ENCODE measurements at regions not wholly inside any gene's neighbourhood (a gene's known extent, or its start where the extent isn't known, plus 50 kb on each side); places are given as distances from the start of the nearest gene placed in this dataset.

DNA sequence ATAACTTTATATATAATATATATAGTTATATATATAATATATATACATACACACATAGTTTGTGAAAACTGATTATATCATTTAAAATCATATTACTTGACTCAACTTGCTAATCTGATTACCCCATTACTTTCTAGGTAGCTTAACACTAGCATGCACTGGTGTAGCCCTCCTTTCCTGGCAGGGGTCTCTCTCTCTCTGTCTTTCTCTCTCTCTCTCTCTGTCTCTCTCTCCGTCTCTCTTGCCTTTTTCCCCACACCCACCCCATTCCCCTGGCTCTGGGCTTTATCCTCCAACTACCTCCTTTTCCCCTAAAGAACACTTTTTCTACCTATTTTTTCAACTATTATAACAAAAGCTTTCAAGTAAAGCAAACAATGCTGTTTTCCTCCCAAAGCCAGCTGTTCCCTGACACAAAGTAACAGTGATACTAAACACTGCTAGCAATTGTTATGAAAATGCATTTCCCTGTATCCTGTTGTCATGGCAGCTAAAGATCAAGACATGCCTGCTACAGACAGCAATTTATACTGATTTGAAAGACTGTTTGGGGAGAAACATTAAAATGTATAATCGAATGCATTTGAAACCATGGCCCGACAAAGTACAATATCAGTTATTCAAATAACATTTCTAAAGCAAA lies 89.4 kb downstream of the CHD9NB start:
- no peak for TF ChIP-seq CTCF (IDR thresholded peaks at IDR 0.05)
- no peak for TF ChIP-seq POLR2A (IDR thresholded peaks at IDR 0.05)
- TF ChIP-seq POLR2AphosphoS5 (IDR thresholded peaks at IDR 0.05), result no peak
- TF ChIP-seq EP300 (IDR thresholded peaks at IDR 0.05; ENCODE audit: low read depth), result no peak

All from transverse colon (tissue), 4 donors.